ENCODE measurements at regions not wholly inside any gene's neighbourhood (a gene's known extent, or its start where the extent isn't known, plus 50 kb on each side); places are given as distances from the start of the nearest gene placed in this dataset.

GRCh38 chr21:35430260-35430659, 381.2 kb upstream of the RUNX1 start:
- Mint-ChIP-seq H3K36me3 (ENCODE audit: low read depth) (peaks cover 20% of the 10 kb centered on the region), H3K27me3 (peaks cover 5% of the 10 kb centered on the region), H3K4me3 (no peak overlapping the region), H3K9me3 (peaks cover 39% of the 10 kb centered on the region), H3K4me1 (ENCODE audit: low read depth) (peaks cover 32% of the 10 kb centered on the region), H3K27ac (no peak overlapping the region)
- intact Hi-C loops (cut with micrococcal nuclease) = no loop called here

DNA sequence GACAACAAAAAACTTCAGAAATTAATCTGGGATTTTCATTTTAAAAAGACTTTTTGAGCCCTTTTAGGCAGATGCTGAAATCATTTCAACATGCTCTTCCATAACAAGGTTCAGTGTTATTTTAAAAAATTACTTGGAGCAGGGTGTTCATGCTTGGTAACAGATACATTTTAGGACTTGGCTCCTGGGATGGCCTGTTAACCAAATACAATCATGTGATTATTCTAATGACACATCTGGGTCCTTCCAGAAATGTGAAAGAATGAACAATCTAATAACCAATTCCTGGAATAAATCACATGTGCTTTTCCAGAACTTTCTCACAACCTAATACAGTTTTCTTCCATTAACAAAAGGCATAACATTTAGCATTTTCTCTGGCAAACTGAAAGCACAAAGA, 379.8 kb upstream of the RUNX1 start:
- H3K4me3 Mint-ChIP-seq = no peak overlapping the region
- peaks cover 28% of the 10 kb centered on the region for H3K9me3 Mint-ChIP-seq
- H3K4me1 Mint-ChIP-seq (ENCODE audit: low read depth) = peaks cover 32% of the 10 kb centered on the region
- peaks cover 5% of the 10 kb centered on the region for H3K27me3 Mint-ChIP-seq
- peaks cover 14% of the 10 kb centered on the region for H3K36me3 Mint-ChIP-seq (ENCODE audit: low read depth)
- intact Hi-C loops (cut with micrococcal nuclease) = no loop called here
- H3K27ac Mint-ChIP-seq = peak overlapping the region; percentile 64

GRCh38 chr21:35428489-35428888, 379.4 kb upstream of the RUNX1 start:
- Mint-ChIP-seq H3K27me3 (peaks cover 5% of the 10 kb centered on the region), H3K36me3 (ENCODE audit: low read depth) (peaks cover 12% of the 10 kb centered on the region), H3K9me3 (peaks cover 23% of the 10 kb centered on the region), H3K4me1 (ENCODE audit: low read depth) (peaks cover 32% of the 10 kb centered on the region), H3K27ac (peak overlapping the region; percentile 64), H3K4me3 (no peak overlapping the region)
- intact Hi-C loops (cut with micrococcal nuclease) = no loop called here

DNA sequence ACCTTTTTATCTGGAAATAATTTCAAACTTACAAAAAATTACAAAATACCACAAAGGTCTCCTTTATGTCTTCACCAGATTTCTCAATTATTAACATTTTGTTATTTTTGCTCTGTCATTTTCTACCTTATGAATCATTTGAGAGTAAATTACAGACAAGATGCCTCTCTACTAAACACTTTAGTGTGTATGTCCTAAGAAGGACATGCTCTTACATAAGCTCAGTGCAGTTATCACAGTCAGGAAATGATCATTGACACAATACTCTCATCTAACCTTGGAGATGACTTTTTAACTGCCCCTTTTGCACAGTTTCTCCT, 378.9 kb upstream of the RUNX1 start:
- H3K27me3 Mint-ChIP-seq = peaks cover 5% of the 10 kb centered on the region
- peaks cover 32% of the 10 kb centered on the region for H3K4me1 Mint-ChIP-seq (ENCODE audit: low read depth)
- H3K9me3 Mint-ChIP-seq = peaks cover 18% of the 10 kb centered on the region
- no peak overlapping the region for H3K4me3 Mint-ChIP-seq
- intact Hi-C loops (cut with micrococcal nuclease) = no loop called here
- H3K36me3 Mint-ChIP-seq (ENCODE audit: low read depth) = peaks cover 7% of the 10 kb centered on the region
- H3K27ac Mint-ChIP-seq = peak overlapping the region; percentile 64

- intact Hi-C loops (cut with micrococcal nuclease) = no loop called here
- Mint-ChIP-seq H3K27ac (peak overlapping the region; percentile 64), H3K4me3 (no peak overlapping the region), H3K9me3 (peaks cover 18% of the 10 kb centered on the region), H3K36me3 (ENCODE audit: low read depth) (peaks cover 2% of the 10 kb centered on the region), H3K4me1 (ENCODE audit: low read depth) (peaks cover 32% of the 10 kb centered on the region), H3K27me3 (peaks cover 7% of the 10 kb centered on the region)
These were observed 378.4 kb upstream of the RUNX1 start for GRCh38 chr21:35427320-35428000.

DNA sequence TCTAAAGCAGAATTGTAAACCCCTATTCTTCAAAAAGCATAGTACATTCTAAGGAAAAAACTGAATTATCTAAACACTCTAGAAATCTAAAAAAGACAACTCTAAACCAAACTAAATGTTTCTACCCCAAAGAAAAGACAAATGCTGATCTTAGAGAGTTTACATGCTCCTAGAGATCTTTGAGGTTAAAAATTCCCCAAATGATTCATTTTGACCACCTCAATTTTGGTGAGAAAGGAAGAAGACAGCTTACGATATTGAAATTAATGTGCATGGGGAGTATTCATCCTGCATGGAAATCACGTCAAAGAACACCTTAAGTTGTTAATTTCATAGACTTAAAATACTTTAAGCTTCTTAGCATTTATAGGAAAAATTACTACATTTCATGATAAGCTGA, 377.8 kb upstream of the RUNX1 start:
- Mint-ChIP-seq H3K4me1 (ENCODE audit: low read depth) (peaks cover 32% of the 10 kb centered on the region), H3K36me3 (ENCODE audit: low read depth) (no peaks in the 10 kb centered on the region), H3K27me3 (peaks cover 9% of the 10 kb centered on the region), H3K27ac (no peak overlapping the region), H3K9me3 (peaks cover 19% of the 10 kb centered on the region), H3K4me3 (no peak overlapping the region)
- intact Hi-C loops (cut with micrococcal nuclease) = no loop called here

DNA sequence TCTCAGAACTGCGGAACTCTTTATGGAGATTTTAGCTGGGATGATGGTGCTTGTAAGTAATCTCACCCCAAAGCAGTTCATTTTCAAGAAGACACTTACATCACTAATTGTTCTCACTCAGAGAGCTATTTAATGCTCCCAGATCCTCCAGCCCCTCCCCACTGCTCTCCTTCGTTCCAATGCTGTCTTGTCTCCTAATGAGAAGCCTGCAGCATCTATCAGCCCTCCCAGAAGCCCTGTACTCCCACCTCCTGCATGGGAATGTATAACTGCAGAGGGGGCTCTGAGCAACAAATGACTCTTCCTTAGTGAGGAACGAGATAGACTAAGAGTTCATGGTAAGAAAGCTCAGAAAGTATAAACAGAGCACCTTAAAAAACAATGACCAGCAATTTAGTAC, 377.4 kb upstream of the RUNX1 start:
- no peak overlapping the region for H3K4me3 Mint-ChIP-seq
- H3K36me3 Mint-ChIP-seq (ENCODE audit: low read depth) = no peaks in the 10 kb centered on the region
- H3K9me3 Mint-ChIP-seq = peaks cover 19% of the 10 kb centered on the region
- intact Hi-C loops (cut with micrococcal nuclease) = no loop called here
- H3K27me3 Mint-ChIP-seq = peaks cover 9% of the 10 kb centered on the region
- no peak overlapping the region for H3K27ac Mint-ChIP-seq
- H3K4me1 Mint-ChIP-seq (ENCODE audit: low read depth) = peaks cover 32% of the 10 kb centered on the region

DNA sequence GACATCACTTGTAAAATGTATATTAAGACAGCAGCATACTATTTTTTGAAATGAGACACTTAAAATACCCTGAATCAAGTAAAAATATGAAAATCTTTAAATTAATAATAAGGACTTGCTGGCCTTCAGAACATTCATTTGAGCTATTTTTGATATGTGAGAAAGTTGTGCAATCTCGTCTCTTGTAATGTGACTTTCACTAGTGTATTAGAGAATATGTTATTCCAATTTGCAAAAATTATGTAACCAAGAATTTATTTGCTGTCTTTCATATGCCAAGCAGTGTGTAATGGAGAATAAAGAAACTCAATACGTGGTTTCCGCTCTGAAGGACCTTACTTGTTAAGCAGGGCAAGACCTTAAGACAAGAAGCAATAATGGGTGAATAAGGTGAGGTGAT, 375.0 kb upstream of the RUNX1 start:
- Mint-ChIP-seq H3K9me3 (peaks cover 23% of the 10 kb centered on the region), H3K36me3 (ENCODE audit: low read depth) (no peaks in the 10 kb centered on the region), H3K4me3 (no peak overlapping the region), H3K27ac (no peak overlapping the region), H3K4me1 (ENCODE audit: low read depth) (peaks cover 35% of the 10 kb centered on the region), H3K27me3 (peaks cover 9% of the 10 kb centered on the region)
- intact Hi-C loops (cut with micrococcal nuclease) = no loop called here

GRCh38 chr21:35423709-35424108, 374.6 kb upstream of the RUNX1 start:
- Mint-ChIP-seq H3K4me1 (ENCODE audit: low read depth) (peaks cover 30% of the 10 kb centered on the region), H3K27ac (no peak overlapping the region), H3K4me3 (no peak overlapping the region), H3K9me3 (peaks cover 23% of the 10 kb centered on the region), H3K27me3 (peaks cover 10% of the 10 kb centered on the region), H3K36me3 (ENCODE audit: low read depth) (no peaks in the 10 kb centered on the region)
- intact Hi-C loops (cut with micrococcal nuclease) = no loop called here

GRCh38 chr21:35422011-35422410, 372.9 kb upstream of the RUNX1 start:
- Mint-ChIP-seq H3K4me3 (no peak overlapping the region), H3K27ac (no peak overlapping the region), H3K36me3 (ENCODE audit: low read depth) (no peaks in the 10 kb centered on the region), H3K9me3 (peaks cover 23% of the 10 kb centered on the region), H3K27me3 (peaks cover 8% of the 10 kb centered on the region), H3K4me1 (ENCODE audit: low read depth) (peaks cover 15% of the 10 kb centered on the region)
- intact Hi-C loops (cut with micrococcal nuclease) = no loop called here

GRCh38 chr21:35421221-35421620, 372.1 kb upstream of the RUNX1 start:
- H3K36me3 Mint-ChIP-seq (ENCODE audit: low read depth) = no peaks in the 10 kb centered on the region
- H3K4me1 Mint-ChIP-seq (ENCODE audit: low read depth) = peaks cover 9% of the 10 kb centered on the region
- H3K9me3 Mint-ChIP-seq = peaks cover 23% of the 10 kb centered on the region
- no peak overlapping the region for H3K27ac Mint-ChIP-seq
- H3K27me3 Mint-ChIP-seq = peaks cover 8% of the 10 kb centered on the region
- intact Hi-C loops (cut with micrococcal nuclease) = no loop called here
- no peak overlapping the region for H3K4me3 Mint-ChIP-seq

- no peaks in the 10 kb centered on the region for H3K36me3 Mint-ChIP-seq (ENCODE audit: low read depth)
- no peak overlapping the region for H3K4me3 Mint-ChIP-seq
- peaks cover 9% of the 10 kb centered on the region for H3K4me1 Mint-ChIP-seq (ENCODE audit: low read depth)
- peaks cover 23% of the 10 kb centered on the region for H3K9me3 Mint-ChIP-seq
- no peak overlapping the region for H3K27ac Mint-ChIP-seq
- H3K27me3 Mint-ChIP-seq = peaks cover 8% of the 10 kb centered on the region
- intact Hi-C loops (cut with micrococcal nuclease) = no loop called here
These were observed 371.6 kb upstream of the RUNX1 start for GRCh38 chr21:35420656-35421055.

DNA sequence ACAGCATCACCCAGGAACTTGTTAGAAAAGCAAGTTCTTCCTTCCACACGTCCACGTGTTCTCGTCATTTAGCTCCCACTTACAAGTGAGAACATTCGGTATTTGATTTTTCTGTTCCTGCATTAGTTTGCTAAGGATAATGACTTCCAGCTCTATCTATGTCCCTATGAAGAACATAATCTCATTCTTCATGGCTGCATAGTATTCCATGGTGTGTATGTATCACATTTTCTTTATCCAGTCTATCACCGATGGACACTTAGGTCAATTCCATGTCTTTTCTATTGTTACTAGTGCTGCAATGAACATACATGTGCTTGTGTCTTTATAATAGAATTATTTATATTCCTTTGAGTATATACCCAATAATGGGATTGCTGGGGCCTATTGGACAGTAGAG, 368.7 kb upstream of the RUNX1 start:
- intact Hi-C loops (cut with micrococcal nuclease) = no loop called here
- H3K9me3 Mint-ChIP-seq = peaks cover 21% of the 10 kb centered on the region
- H3K27me3 Mint-ChIP-seq = peaks cover 16% of the 10 kb centered on the region
- no peak overlapping the region for H3K27ac Mint-ChIP-seq
- H3K4me1 Mint-ChIP-seq (ENCODE audit: low read depth) = peaks cover 15% of the 10 kb centered on the region
- H3K36me3 Mint-ChIP-seq (ENCODE audit: low read depth) = no peaks in the 10 kb centered on the region
- H3K4me3 Mint-ChIP-seq = no peak overlapping the region

DNA sequence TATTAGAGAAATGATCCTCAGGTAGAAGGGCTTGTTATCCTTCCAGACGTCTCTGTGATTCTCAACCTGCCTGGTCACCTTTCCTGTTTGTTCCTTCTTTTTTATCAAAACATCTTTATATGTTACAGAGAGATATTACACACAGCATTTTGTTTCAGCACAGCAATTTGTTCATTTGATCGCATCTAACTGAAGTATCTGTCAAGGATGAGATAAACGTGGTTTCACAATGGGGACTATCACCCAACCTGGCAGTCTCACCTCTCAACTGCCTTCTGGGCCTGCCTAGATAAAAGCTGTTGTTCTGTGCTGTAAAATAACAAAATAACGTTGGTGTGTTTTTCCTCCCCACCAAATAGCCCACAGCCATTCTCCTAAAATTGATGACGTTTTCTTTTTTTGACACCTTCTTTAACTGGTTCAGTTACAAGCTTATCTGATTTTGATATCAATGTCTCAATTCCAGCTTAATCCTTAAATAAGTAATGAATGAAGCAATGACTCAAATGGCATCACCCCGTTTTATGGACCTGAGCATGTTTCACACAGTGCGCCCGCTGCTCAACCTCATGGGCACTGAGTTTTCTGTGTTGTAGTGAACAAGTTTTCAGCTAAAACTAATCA, 367.9 kb upstream of the RUNX1 start:
- no peak overlapping the region for H3K27ac Mint-ChIP-seq
- H3K36me3 Mint-ChIP-seq (ENCODE audit: low read depth) = no peaks in the 10 kb centered on the region
- H3K27me3 Mint-ChIP-seq = peaks cover 13% of the 10 kb centered on the region
- intact Hi-C loops (cut with micrococcal nuclease) = no loop called here
- peaks cover 14% of the 10 kb centered on the region for H3K9me3 Mint-ChIP-seq
- H3K4me3 Mint-ChIP-seq = no peak overlapping the region
- peaks cover 15% of the 10 kb centered on the region for H3K4me1 Mint-ChIP-seq (ENCODE audit: low read depth)

Data from dendritic cell treated with granulocyte-macrophage colony-stimulating factor and Interleukin-4, amounts not matched to agents 40 ng/mL and 50 ng/mL, for 4 days (primary cell).